Tibial artery (tissue), 4 donors: ENCODE measurements at regions not wholly inside any gene's neighbourhood (a gene's known extent, or its start where the extent isn't known, plus 50 kb on each side); places are given as distances from the start of the nearest gene placed in this dataset.
"Not testable (repeated sequence)": the region's sequence is repeated elsewhere in the genome, so short reads cannot be mapped to it uniquely, and the experiment has no call there.

Experiments
- DNase-seq, 2 donors: peaks; one replicate each; pipeline ENCODE4 v3.0.0-alpha.2; 2019
- H3K27ac ChIP-seq, 2 donors: fragments of 200-600 bp; sonication (generic) in 1 of 2; 1 replicate in 1 of 2; 2 replicates in 1 of 2; pipeline ENCODE4 v1.5.1; 2018 to 2019; ENCODE audit warnings: mild to moderate bottlenecking in 1 of 2
- H3K27me3 ChIP-seq, 2 donors: fragments of 200-600 bp; sonication (generic) in 1 of 2; one replicate each; pipeline versions ENCODE4 v1.5.1 to v1.6.0; 2016 to 2019
- H3K36me3 ChIP-seq, 3 donors: fragments of 200-600 bp; sonication (generic) in 2 of 3; one replicate each; pipeline ENCODE4 v1.5.1; 2016 to 2019; ENCODE audit warnings: mild to moderate bottlenecking in 2 of 3
- H3K4me1 ChIP-seq, 4 donors: fragments of 200-600 bp; sonication (generic) in 2 of 4; 1 replicate in 3 of 4; 2 replicates in 1 of 4; pipeline ENCODE4 v1.5.1; 2016 to 2019
- H3K4me3 ChIP-seq, 2 donors: fragments of 200-600 bp; sonication (generic) in 1 of 2; 1 replicate in 1 of 2; 2 replicates in 1 of 2; pipeline ENCODE4 v1.5.1; 2018 to 2019; ENCODE audit warnings: mild to moderate bottlenecking in 2 of 2
- H3K9me3 ChIP-seq, 3 donors: fragments of 200-600 bp; sonication (generic) in 1 of 3; one replicate each; pipeline ENCODE4 v1.5.1; 2016 to 2019
- intact Hi-C: fragments of 100-400 bp; cut with DNase I; formaldehyde crosslinking; loops from one replicate; pipeline ENCODE4 v1.15.0; 2023; ENCODE audit warnings: low total_unique reads
- TF ChIP-seq, protein P1 (sequence below), 2 experiments: fragments of 200-600 bp in 1 of 2; fragments of 450-650 bp in 1 of 2; IDR thresholded peaks; one replicate each; pipeline ENCODE4 v1.5.1; 2017 to 2019; ENCODE audit warnings: antibody characterized with exemption in 2 of 2, mild to moderate bottlenecking in 1 of 2, moderate library complexity in 1 of 2

DNA sequence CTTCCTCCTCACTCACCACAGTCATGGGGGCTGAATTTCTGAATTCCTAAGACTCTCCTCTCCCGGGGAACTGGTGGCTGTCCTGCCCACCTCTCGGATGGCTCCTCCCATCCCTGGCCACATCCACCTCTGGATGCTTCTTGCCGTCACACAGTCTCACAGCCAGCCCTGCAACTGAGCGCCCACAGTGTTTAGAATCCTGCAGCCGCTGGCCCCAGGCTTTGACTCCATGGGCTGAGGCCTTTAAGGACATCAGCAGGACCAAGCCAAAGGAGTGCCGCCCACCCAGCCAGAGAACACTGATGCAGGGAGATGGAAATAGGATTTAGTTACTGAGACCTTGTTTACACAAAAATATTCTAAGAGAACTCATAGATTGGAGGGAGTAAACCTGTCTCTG is 299.3 kb upstream of the WSB1 start:
- intact Hi-C loops, H3K9me3 ChIP-seq, H3K27me3 ChIP-seq, H3K36me3 ChIP-seq, H3K27ac ChIP-seq, H3K4me1 ChIP-seq, H3K4me3 ChIP-seq, DNase-seq: not testable (repeated sequence)

DNA sequence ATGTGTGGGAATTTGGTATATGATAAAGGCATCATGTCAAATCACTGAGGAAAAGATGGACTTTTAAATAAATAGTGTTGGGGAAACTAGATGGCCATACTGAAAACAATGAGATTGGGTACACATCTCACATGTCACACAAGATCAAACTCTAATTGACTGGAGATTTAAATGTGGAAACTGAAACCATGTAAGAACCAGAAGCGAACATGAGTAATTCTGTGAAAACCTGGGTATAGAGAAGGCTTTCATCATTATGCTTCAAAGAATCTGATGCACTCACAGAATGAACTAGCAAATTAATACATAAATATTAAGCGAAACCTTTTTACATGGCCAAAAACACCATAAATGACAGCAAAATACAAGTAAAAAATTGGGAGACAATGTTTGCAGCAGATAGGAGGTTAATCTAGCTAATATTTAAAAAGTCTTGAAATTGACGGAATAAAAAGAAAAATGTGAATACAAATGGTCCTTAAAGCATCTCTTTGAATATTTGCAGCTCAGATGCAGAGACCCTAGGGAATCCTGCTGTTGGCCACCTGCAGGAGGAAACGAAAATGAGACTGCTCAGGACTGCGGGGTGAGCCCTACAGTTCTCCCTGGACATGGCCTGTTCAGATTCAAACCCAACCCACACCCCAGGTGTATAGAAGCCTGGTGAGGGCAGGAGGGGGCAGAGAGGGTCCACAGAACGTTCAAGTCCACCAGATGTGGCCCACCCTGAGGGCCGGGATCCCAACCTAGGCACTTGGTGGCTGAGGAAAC is 297.6 kb upstream of the WSB1 start:
- H3K27ac ChIP-seq, H3K36me3 ChIP-seq, intact Hi-C loops, H3K4me1 ChIP-seq, DNase-seq, H3K9me3 ChIP-seq, H3K4me3 ChIP-seq, H3K27me3 ChIP-seq: not testable (repeated sequence)

DNA sequence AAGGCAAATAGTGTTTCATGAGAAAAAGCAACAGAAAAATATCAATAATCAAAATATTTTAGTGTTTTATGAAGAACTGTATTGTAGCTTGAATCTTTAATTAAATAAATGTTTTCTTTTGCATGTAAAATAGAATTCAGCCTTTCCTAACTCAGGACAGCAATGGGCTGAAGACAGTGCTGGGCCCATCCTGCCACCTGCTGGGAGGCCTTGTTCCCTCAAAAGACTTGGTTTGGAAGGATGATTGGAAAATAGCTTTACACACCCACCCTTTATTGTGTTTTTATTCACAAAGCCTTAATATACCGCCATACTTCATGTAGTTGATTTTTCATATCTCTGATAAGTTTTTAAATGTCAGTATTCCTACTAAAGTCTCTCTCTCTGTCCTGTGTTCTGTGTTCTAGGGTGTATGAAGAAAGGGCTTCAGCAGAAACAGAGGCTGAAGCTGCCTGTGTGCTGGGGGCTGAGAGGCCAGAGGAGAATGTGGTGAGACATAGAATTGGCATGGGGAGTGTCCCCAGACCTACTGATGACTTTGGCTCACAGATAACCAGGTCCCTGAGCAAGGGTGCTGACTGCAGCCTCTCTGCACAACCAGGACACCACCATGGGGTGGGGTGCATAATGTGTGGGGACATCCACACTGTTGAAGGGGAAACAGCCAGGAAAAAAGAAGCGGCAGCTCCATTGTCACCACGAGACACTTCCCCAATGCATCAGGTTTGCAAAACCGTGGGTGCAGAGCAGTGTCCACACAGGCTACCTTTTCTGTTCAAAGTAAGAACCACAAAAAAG is 286.0 kb upstream of the WSB1 start:
- H3K27ac ChIP-seq, H3K4me3 ChIP-seq, DNase-seq, H3K9me3 ChIP-seq, intact Hi-C loops, H3K36me3 ChIP-seq, H3K27me3 ChIP-seq, H3K4me1 ChIP-seq: not testable (repeated sequence)

DNA sequence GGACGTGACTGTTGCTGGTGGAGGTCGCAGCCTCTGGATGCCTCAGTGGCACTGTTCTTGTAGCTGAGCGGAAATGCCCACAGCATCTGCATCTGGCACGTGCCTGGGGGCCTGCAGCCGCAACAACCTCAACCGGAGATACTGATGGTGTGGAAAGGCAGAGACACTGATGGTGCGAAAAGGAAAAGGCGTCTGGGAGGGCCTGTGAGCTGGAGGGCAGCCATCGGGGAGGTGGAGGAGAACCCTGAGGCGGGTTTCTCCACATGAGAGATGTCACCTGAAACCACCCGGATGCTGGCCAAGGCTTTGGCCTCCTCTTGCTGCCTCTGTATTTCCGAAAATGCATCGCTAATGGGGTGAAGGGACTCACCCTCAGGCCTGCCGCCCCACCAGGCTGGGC is 284.8 kb upstream of the WSB1 start:
- Histone ChIP-seq H3K4me1 (no peaks in the 10 kb centered on the region), H3K27ac (no peak overlapping the region), H3K4me3 (no peak overlapping the region), H3K36me3 (no peaks in the 10 kb centered on the region), H3K9me3 (no peaks in the 10 kb centered on the region), H3K27me3 (no peaks in the 10 kb centered on the region)
- DNase-seq = no peak
- TF ChIP-seq, protein P1, sequence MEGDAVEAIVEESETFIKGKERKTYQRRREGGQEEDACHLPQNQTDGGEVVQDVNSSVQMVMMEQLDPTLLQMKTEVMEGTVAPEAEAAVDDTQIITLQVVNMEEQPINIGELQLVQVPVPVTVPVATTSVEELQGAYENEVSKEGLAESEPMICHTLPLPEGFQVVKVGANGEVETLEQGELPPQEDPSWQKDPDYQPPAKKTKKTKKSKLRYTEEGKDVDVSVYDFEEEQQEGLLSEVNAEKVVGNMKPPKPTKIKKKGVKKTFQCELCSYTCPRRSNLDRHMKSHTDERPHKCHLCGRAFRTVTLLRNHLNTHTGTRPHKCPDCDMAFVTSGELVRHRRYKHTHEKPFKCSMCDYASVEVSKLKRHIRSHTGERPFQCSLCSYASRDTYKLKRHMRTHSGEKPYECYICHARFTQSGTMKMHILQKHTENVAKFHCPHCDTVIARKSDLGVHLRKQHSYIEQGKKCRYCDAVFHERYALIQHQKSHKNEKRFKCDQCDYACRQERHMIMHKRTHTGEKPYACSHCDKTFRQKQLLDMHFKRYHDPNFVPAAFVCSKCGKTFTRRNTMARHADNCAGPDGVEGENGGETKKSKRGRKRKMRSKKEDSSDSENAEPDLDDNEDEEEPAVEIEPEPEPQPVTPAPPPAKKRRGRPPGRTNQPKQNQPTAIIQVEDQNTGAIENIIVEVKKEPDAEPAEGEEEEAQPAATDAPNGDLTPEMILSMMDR (IDR thresholded peaks at IDR 0.05) = no peak
- intact Hi-C loops = no loop called here

DNA sequence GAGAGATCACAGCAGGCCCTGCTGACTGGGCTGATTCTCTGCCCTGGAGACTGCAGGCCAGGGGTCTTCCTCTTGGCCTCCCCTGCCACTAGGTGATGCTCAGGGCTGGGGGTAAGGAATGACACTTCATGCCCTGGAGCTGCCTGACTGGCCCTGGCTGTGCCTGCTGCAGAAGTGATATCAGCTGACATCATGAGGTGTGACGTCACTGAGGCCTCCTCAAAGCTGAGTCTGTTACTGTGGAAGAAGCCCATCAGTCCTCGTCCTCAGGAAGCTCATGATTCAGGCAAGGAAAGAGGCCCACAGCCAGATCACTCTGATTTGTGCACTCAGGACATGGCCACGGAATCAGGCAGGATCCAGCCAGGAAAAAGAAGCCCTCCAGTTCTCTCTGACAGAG is 283.8 kb upstream of the WSB1 start:
- H3K36me3 ChIP-seq, H3K4me3 ChIP-seq, H3K4me1 ChIP-seq, H3K27me3 ChIP-seq, intact Hi-C loops, H3K9me3 ChIP-seq, DNase-seq, H3K27ac ChIP-seq: not testable (repeated sequence)

DNA sequence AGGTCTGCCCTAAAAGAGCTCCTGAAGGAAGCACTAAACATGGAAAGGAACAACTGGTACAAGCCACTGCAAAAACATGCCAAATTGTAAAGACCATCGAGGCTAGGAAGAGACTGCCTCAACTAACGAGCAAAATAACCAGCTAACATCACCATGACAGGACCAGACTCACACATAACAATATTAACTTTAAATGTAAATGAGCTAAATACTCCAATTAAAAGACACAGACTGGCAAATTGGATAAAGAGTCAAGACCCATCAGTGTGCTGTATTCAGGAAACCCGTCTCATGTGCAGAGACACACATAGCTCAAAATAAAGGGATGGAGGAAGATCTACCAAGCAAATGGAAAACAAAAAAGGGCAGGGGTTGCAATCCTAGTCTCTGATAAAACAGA is 263.4 kb upstream of the WSB1 start:
- intact Hi-C loops, H3K27ac ChIP-seq, DNase-seq, H3K36me3 ChIP-seq, H3K27me3 ChIP-seq, H3K4me1 ChIP-seq, H3K4me3 ChIP-seq: not testable (repeated sequence)
- peaks cover 0 to 11% (median 8%) of the 10 kb centered on the region in 3 donors for H3K9me3 ChIP-seq

DNA sequence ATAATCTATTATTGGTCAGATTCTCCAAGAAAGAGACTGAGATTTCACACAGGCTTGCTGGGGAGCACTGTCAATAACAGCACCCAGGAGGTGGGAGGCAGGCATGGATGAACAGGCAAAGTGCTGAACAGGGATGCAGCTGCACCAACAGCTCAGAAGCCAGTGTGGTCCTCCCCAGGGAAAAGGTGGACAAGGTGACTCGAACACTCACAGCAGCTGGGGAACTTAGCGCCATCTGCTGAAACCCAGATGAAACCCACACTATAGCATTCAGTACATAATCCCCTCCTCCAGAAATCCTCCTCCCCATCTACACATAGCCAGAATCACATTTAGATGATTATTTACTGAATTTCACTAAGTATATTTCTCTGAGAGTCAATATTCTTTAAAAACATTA is 255.2 kb upstream of the WSB1 start:
- Histone ChIP-seq H3K27ac (no peak overlapping the region), H3K4me3 (no peak overlapping the region), H3K27me3 (no peaks in the 10 kb centered on the region), H3K36me3 (no peaks in the 10 kb centered on the region), H3K4me1 (no peaks in the 10 kb centered on the region), H3K9me3 (no peaks in the 10 kb centered on the region)
- TF ChIP-seq, protein P1 (IDR thresholded peaks at IDR 0.05) = no peak
- no peak for DNase-seq
- intact Hi-C loops = no loop called here

DNA sequence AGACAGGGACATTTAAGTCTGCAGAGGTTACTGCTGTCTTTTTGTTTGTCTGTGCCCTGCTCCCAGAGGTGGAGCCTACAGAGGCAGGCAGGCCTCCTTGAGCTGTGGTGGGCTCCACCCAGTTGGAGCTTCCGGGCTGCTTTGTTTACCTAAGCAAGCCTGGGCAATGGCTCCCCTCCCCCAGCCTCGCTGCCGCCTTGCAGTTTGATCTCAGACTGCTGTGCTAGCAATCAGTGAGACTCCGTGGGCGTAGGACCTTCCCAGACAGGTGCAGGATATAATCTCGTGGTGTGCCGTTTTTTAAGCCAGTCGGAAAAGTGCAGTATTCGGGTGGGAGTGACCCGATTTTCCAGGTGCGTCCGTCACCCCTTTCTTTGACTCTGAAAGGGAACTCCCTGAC is 248.9 kb upstream of the WSB1 start:
- H3K27ac ChIP-seq, H3K4me1 ChIP-seq, intact Hi-C loops, DNase-seq, H3K9me3 ChIP-seq, H3K36me3 ChIP-seq, H3K27me3 ChIP-seq, H3K4me3 ChIP-seq: not testable (repeated sequence)
